GM18507 (cell line): ENCODE measurements at regions not wholly inside any gene's neighbourhood (a gene's known extent, or its start where the extent isn't known, plus 50 kb on each side); places are given as distances from the start of the nearest gene placed in this dataset.

Experiments
- DNase-seq: peaks from one replicate; pipeline ENCODE4 v3.0.0; 2011; ENCODE audit warnings: low read depth; ENCODE audit not compliant: insufficient read length; ENCODE audit errors: extremely low spot score
- FAIRE-seq: peaks from 2 replicates; lab custom pipeline; 2011; peaks lifted over from hg19 to GRCh38; lab: Jason Lieb, UNC

DNA sequence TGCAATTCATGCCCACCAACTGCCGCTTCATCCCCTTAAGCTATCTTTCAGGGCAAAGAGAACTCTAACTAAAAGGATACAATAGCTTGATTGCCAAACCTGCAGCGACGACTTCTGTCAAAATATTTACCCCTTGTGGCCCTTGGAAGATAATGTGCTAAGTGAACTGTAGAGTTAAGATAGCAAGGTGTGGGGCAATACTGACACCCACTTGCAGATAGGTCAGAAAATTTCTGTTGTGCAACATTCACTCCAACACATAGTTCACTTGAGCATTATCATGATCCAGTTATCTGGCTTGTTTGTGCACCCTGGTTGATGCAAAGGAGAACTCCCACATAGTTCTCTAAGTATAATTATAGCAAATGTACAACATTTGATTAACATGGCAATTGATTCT lies 55.6 kb downstream of the RHOXF2B start:
- DNase-seq (no peak), FAIRE-seq (no peak)

DNA sequence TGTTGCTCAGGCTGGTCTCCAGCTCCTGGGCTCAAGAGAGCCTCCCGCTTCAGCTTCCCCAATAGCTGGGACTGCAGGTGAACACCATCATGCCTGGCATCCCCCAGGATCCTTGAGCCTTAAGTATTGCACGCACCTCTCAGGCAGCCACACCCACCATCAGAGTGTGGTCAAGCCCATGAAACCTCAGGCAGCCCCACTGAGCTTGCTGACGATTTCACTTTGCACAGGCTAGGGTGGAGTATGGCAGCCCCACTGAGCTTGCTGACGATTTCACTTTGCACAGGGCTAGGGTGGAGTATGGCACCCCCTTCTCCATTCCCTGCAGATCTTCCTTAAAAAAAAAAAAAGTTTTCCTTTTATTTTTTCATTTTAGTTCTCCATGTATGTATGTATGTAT lies 57.2 kb downstream of the RHOXF2B start:
- FAIRE-seq (no peak), DNase-seq (no peak)

DNA sequence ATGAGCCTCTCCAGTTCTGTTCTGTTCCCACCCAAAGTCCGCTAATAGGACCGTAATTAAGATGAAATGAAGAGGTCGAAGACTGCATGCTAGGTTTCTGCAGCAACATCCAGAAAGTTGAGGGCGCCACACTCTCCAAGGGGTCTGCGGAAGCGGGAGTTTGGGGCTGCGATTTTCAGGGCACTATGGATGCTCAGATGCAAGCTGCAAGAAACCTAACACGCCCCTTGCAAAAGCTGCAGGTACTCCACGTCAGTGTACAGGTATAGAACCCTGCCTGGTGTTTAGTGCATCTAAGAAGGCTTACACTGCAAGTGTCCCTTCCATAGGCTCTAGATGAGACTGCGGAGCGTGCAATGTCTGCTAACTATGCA lies 61.4 kb downstream of the RHOXF2B start:
- FAIRE-seq (no peak), DNase-seq (no peak)

DNA sequence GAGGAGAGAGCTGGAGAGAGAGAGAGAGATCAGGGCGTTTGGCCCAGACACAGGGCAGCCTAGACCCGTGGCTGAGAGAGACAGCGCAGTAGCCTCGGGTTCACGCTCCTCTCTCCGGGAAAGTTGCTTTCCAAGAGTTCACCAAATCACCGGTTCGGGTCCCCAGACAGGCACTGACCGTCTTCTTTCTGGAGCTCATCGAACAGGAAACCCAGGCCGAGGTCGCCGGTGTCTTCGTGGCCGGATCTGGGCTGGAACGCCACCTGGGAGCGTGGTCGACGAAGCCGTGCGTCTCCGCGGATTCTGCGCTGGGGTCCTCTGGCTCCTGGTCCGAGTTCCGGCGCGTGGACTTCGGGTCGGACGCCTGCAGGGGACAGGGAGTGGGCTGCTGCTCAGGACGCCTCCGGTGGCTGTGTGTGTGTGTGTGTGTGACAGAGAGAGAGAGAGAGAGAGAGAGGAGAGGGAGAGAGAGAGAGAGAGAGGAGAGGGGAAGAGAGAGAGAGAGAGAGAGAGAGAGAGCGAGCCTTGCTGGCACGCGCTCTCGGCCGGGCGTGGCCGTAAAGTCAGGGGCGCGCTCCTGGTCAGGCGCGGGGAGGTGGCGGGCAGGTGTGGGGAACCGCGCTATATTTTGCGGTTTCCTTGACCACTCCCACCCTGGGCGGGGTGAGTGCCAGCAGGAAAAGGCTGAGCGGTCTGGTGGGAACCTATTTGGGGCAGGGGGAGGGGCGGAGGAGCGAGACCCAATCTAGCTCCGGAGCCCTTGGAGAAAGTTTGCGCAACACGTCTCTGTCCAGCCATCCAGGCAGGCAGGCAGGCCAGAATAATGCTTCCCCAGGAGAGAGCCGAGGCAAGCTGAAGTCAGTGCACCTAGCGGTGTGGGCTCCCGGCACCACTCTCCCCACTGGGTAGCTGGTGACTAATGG lies 62.1 kb downstream of the RHOXF2B start:
- FAIRE-seq (no peak), DNase-seq (no peak)

DNA sequence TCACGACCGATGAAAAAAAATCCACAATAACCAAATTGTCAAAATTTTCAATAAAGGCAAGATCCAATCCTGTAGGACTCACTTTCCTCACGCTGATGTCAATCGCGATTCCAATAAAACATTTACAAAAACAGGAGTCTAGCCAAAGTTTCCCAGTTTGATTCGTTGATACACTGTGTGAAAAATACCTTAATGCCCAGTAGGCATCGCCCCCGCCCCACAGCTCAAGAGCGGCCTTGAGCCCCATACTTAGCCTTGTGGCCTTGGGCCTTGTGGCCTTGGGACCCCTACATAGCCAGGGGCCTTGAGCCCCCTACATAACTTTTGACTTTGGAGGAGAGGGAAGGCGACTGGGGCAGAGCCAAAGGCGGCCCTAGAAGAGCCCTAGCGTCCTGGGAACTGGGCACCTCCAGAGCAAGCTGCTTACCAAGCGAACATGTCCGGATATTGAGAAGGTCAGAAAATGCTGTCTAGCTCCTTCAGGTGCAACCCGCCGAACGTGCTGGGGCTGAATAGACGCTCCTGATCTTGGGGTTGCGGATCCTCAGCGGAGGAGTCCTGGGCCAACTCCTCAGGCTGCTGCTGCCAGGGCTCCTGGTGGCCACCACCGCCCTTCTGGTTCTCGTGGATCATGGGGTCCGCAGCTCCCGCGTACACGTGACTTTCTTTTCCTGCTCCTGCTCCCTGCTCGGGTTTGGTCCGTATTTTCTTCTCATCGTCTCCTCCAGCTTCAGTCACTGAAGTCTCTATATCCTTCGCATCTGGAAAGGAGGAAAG lies 62.9 kb downstream of the RHOXF2B start:
- FAIRE-seq: no peak
- DNase-seq: no peak

DNA sequence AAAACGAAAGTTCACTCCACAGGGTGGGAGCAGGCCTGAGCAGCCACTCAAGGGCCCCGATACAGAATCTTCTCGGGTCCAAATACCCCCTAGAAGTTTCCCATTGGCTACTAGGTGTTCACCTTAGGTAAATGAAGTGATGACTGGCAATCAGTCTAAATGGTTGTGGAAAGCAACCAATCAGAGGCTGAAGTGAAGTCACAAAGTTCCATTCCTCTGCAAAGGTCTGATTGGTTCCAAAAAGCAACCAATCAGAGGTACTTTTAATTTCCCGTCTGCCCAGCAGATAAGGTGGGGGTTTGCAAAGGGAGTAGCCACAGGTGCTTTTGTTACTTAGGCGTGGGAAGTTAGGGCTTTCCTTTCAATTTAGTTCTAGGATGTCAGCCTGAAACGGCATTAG lies 58.2 kb upstream of the NKAP start:
- no peak for DNase-seq
- FAIRE-seq: no peak

DNA sequence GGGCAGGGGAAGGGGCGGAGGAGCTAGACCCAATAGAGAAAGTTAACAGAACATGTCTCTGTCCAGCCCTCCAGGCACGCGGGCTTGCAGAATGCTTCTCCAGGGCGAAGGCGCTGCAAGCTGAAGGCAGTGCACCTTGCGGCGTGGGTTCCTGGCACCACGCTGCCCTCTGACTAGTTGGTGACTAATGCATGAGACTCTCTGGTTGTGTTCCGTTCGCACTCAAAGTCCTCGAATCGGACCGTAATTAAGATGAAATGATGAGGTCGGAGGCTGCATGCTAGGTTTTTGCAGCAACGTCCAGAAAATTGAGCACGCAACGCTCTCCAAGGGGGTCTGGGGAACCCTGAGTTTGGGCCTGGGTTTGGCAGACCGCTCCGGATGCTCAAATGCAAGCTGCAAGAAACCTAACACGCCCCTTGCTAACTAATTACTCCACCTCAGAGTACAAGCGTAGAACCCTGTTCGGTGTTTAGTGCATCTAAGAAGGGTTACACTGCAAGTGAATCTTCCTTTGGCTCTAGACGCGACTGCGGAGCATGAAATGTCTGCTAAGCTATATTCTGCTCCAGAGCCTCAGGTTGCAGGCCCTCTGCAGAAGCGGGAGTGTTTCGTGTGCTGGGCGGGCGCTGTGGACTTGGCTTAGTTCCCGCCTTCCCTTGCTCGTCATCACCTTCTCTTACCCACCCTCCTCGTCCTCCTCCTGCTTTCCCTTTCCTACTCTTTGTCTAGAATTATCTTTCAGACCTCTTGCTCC lies 57.1 kb upstream of the NKAP start:
- FAIRE-seq (no peak), DNase-seq (no peak)

DNA sequence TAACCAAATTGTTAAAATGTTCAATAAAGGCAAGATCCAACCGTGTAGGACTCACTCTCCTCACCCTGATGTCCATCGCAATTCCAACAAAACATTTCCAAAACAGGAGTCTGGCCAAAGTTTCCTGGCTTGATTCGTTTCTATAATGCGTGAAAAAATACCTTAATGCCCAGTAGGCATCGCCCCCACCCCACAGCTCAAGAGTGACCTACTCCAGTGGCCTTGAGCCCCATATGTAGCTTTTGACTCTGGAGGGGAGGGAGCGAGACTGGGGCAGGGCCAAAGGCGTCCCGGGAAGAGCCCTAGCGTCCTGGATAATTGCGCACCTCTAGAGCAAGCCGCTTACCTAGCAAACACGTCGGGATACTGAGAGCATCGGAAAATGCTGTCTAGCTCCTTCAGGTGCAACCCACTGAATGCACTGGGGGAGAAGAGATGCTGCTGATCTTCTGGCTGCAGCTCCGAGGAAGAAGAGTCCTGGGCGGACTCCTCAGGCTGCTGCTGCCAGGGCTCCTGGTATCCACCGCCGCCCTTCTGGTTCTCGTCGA lies 55.6 kb upstream of the NKAP start:
- FAIRE-seq: no peak
- DNase-seq: no peak

DNA sequence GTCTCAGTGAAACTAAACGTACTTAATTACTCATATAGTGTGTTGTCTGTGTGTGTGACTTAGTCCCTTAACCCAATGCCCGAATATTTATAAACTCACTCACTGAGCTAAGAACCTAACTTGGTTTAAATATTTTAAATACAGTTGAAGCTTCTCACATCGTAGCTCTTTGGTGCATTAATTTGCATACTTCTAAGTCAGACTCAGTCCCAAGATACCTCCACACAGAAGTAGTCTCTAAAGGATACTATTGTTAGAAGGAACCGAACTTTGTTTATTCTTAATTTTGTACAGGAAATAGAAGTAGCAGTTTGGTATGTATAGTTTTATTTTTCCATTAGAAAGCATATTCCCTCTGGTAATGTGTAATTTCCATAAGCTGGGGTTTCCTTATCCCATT lies 54.0 kb upstream of the NKAP start:
- FAIRE-seq (no peak), DNase-seq (no peak)

DNA sequence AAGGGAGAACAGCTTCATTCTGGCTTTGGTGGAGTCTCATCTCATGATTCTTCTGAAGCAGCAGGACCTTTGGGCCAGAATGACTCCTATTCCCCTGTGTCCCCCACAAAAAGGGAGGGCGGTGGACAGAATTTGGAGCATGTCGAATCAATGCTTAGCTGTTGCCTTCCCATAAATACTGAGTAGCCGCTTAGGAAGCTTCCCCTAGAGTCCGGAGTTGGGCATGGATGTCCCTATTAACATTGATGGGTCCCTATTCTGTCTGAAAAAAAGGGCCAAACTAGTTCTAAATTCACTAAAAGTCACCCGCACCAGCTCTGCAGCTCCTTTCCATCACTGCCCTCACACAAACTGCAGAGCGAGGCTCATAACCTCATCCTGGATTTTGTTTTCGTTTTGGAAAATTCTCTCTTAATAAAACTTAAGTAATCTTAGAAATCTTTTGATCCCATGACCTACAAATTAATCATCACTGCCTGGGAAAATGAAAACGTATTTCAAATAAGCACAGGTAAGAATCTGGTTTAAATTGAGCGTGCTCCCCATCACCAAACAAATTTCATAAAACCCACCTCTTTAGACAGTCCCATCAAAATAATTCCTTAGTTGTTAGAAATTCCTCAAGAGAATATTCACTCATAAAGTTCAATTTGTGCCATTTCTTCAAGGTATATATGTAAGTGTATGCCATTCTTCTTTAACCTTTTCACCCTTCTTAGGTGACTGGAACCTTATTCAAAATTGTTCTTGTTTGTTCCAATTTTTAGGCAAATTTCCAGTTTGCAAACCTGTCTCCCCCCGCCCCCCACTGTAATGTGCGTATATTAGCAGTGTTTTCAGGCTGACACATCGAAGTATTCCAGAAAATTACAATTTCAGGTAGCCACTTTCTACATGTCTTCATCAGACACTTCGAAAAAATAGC lies 53.3 kb upstream of the NKAP start:
- FAIRE-seq: no peak
- DNase-seq: no peak

DNA sequence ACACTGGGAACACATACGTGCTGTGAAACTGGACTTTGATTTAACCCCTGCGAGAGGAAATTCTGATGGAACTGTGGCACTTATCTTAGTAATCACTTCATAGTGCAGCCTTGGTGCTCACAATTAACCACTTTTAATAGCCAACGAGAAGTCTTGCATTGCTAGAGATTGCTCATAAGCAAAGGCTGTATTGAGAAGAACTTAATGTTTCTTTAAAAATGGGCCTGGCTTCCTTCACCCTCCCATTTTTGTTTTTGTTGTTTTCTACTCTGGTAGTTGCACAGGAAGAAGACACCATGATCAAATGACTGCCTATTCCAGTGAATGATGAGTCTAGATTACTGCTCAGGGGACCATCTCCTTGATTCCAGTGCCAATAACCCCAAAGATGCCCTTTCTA lies 52.5 kb upstream of the NKAP start:
- FAIRE-seq (peak; percentile 38), DNase-seq (no peak)
